Umbilical cord (tissue), 1 donor: ENCODE measurements at regions not wholly inside any gene's neighbourhood (a gene's known extent, or its start where the extent isn't known, plus 50 kb on each side); places are given as distances from the start of the nearest gene placed in this dataset.

Source experiments
- DNase-seq: peaks from one replicate; pipeline ENCODE4 v3.0.0-alpha.2; 2015; ENCODE audit warnings: low spot score

DNA sequence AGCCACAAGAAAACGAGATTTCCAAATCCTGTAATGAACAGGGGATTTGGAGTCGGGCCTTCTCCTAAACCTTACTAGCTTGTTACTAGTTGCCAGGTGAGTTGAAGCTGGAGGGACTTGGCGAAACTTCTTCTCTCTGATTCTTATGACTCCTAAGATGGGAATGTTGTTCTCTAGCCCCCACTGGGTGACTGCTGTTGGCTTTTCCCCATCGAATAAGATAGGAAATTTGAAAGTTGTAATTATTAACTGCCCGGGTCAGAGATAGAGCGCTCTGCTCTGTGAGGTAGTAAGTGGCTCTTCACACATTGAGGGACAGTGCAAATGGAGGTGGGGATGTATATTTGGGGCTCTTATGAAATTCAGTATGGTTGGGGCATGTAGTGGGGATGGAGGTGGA lies 111.2 kb upstream of the MBNL2 start:
- no peak for DNase-seq

DNA sequence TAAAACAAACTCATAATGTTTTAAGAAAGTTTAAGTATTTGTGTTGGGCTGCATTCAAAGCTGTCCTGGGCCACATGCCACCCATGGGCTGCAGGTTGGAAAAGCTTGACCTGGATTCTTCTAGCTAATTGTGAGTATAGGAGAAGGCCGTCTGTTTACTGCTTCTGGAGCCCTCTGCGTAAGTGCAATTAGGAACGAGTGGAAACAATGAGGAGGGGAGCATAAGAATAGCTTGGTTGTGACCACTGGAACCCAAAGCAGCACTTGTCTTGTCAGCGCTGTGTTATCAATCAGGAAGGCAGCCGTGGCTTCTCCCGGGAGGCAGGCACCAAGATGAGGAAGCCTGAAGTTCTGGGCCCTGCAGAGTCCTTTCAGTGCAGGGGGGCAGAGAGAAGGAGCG lies 110.4 kb upstream of the MBNL2 start:
- DNase-seq: no peak

DNA sequence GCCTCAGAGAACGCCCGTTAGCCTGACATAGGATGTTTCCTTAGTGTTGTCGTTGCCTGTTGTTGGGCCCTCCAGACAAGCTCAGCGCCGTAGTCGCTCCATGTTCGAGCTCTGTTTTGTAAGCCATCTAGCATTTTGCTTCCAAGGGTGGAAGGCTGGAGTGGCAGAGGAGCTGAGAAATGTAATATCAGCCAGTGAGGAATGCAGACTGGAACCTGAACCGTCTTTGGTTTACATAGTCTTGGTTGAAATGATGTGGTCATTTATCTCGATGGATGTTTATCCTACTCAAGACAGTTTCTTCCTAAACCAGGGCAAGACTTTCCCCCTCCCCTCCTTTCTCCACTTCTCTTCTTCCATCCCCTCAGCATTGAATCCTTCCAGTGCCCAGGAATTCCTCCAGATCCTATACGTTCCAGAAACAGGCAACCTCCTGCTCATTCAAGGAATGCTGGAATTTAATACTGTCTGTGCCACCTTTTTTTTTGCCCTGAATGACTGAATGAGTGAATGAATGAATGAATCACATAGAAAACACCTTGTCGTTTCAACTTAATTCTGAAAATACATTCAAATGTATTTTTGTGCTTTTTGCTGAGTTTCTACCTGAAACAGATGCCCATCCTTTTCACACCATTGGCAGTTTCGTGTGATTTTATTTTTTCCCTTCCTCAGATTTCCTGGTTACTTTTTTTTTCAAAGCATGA lies 109.5 kb upstream of the MBNL2 start:
- no peak for DNase-seq

DNA sequence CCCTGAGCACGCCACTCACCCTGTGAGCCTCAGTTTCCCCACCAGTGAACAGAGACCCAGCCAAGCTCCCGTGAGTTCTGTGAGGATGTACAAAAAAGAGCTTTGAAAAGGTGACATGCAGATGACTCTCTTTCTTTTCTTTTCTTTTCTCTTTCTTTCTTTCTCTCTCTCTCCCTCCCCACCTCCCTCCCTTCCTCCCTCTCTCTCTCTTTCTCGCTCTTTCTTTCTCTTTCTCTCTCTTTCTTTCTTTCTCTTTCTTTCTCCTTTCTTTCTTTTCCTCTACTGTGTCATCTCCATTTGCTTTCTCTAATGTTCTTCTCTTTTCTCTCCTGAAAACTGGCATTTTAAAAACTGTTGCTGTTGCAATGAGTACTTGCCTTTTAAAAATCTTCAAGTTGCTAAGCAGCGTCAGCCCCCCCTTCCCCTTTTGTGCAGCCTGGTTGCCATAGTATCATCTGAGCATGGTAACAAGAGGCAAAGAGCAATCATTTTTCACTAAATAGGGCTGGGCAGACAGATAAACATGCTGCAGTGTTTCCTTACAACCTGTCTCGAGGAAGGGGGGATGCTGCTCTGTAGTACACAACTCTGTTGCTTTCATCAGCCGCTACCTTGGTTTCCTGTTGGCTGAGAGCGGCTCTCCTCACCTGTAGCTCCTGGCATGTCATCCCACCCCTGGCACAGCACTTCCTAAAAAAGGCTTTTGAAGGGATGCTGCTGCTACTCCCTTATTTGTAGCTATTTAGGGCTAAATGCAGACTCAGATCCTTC lies 108.7 kb upstream of the MBNL2 start:
- peak; percentile 79 for DNase-seq

DNA sequence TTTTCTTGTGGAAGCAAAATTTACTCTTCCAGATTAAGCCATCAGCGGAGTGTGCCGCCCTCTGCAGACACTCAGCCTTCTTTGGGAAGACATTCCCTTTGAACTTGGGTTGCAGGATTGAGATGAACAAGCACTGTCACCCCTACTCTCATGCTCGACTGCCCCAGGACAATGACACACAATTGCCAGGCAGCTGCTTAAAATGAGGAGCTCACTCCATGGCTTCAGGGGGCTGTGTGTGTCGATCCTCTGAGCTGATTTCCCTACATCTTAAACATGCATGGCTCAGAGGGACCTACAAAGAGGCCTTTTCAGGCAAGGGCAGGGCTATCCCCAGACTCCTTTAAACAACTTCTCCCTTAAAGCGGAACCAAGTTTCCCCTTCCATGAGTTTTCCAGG lies 107.5 kb upstream of the MBNL2 start:
- no peak for DNase-seq

DNA sequence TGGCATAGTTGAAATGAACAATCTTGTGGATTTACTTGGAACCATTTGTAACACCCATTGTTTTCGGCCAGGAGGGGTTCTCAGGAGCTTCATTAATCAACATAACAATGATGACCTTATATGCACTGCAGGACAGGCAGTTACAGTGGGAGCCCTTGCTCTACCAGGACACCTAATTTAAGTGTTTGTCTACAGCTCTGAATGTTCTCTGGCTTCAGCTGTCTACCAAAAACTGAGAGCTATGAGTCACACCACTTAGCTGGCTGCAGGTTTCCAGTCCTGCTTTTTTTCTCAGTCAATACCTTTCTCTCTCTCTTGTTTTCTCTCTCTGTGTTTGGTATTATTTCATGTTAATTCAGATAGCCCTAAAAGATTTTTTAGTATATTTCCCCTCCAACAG lies 105.4 kb upstream of the MBNL2 start:
- peak; percentile 53 for DNase-seq

DNA sequence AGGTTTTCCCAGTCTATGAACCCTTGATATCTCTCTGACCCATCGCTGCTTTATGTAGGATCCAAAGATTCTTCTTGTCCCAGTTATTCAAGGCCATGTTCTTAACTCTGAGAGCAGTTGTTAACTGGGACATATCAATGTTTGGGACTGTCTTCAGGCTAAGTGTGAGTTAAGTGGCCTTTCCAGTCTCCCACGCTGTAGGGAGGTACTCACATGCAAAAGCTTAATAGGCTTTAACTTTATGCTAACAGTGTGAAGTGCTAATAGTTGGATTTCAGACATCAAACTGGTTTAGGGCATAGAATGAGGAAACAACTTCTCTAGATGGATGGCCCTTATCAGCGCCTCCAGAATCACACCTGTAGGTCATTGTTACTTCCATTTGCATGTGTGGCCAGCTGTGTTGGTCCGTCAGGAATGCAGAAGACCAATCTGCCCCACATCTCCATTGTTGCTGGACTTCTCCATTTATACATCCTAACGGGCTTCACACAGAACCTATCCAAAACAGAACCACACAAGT lies 104.7 kb upstream of the MBNL2 start:
- no peak for DNase-seq

DNA sequence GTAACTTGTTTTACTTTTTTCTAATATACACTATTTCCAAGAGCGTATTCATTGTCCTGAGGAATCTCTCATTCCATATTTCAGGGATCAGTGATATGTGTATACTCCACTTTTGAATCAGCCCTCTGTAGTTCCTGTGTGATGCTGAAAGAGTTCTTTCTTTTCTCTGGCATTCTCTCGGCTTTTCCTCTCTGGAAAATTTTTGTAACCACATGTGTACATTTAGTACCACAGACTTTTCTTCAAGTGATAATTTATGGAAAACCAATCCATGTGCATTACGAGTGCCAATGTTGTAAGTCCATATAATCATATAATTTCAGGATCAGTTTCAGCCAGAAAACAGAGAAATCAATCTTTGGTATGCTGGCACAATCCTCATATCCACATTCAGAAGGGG lies 102.2 kb upstream of the MBNL2 start:
- no peak for DNase-seq

DNA sequence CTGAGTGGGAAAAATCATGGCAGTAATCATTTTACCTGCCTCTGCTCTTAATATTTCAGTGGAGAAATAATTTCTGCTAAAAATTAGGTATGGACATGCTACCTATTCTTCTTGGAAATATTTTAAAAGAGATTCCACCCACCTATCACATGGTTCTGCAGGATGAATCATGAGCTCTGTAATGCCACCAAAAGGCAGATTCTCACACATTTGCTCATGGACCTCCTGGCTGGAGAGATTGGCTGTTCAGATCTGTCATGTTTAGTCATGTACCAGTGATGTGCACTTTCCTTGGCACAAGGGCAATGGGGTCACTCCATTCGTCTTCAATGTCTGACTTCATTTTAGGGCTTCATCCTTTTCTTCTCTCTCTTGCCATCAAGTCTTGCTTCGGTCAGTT lies 101.8 kb upstream of the MBNL2 start:
- no peak for DNase-seq

DNA sequence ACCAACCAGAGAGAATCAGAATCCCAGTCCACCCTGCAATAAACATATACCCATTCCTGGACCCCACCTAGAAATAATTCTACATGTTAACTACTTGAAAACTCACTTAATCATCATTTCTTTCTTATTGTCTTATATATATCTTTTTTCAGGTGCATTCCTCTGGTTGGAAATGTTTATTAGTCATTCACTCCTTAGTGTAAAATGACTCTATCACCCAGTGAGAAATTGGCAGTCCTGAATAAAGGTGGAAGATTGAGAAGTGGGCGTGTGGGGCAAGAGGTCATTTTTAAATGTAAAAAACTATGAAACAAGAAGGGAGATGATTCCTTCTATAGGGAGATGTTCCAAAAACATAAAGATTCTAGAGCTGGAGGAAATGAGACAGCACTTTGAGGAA lies 101.2 kb upstream of the MBNL2 start:
- DNase-seq: no peak

DNA sequence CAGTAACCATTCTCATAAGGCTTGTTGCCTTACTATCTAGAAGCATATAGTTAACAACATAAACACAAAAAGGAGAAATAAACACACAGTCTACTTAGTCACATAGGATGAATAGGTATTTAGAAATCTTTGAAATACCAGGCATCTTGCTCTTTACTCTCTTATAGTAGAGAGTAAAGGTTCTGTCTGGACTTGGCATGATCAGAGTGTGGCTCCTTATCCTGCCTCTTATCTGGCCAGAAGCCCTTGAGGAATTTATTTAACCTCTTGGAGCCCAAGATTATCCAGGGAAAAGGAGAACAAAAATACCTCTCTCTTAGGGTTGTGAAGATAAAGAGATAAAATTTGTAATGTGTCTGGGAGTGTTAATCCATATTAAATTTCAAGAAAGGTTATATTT lies 100.2 kb upstream of the MBNL2 start:
- DNase-seq: peak; percentile 77

DNA sequence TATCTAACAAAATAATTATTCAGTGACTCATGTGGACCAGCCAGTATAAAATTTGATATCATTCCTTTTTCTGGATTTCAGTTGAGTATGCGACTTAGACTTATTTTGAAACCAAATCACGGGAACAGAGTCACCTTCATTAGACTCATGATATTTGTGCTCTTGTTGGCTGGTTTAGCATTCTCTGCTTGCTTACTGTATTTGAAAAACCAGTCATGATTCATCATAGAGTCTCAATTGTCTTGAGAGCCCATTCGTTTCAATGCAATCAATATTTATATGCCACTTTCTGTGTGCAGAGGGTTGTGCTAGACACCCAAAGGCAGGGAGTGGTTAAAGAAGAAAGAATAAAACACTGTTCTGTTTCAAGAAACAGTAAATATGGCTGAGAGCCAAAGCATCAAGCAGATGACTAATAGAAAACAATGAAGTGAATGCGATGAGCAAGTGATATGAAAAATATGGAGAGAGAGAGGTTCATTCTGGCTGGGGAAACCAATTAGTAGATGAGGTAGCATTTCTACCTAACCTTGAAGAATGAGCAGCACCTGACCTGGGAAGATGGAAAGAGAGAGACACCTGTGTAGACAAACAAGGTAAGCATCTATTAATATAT lies 99.6 kb upstream of the MBNL2 start:
- DNase-seq: no peak

DNA sequence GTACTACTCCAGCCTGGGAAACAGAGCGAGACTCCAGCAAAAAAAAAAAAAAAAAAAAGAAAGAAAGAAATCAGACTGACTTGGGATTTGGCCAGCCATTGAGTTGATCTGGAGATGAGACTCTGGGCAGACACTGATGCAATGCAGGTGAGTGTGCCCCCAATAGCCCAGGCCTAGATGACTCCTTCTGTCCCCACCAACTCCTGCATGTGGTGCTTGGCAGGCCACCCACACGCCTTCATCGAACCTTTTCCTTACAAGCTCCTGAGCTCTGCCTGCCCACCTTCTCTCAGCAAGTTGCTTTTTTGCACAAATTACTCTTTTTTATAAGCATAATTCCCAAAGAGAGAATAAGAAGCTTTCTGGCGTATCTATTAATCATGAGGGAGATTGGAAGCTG lies 97.9 kb upstream of the MBNL2 start:
- DNase-seq: no peak

DNA sequence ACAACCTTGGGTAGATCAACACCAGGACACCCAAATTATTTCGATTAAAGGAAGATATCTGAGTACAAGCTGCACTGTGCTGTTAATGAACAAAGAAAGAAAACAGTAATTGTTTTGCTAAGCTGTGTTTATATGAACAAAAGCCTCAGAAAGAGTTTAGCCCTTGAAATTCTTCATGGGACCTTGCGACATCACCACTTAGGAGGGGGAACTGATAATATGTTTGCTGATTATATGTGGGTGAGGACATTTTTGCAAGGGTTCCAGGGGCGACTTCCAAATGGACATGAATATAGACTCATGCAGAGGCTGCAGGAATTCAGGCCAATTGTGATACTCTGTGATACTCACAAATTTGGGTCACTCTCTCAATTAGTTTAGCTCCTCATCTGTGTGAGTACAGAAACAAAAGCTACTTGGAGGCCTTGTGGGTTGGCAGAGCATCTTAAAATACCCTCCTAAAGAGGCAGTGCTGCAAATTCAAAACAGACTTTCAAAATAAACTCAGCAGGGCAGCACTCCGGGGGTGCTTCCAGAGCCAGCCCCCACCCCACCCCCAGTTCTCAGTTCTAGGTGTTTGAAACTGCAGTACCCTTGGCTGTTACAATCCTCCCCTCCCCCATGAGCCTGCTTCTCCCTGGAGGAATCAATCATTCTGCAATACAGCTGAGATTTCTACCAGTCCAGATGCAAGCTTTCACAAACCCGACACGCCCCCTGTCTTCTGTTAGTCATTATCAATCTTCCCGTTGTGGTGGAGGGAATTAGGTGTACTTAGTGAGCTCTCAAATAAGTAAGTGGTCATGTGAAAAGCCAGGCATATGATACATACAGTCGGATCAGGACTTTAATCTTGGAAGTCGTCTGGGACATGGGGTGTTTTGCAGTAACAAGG lies 97.0 kb upstream of the MBNL2 start:
- no peak for DNase-seq

DNA sequence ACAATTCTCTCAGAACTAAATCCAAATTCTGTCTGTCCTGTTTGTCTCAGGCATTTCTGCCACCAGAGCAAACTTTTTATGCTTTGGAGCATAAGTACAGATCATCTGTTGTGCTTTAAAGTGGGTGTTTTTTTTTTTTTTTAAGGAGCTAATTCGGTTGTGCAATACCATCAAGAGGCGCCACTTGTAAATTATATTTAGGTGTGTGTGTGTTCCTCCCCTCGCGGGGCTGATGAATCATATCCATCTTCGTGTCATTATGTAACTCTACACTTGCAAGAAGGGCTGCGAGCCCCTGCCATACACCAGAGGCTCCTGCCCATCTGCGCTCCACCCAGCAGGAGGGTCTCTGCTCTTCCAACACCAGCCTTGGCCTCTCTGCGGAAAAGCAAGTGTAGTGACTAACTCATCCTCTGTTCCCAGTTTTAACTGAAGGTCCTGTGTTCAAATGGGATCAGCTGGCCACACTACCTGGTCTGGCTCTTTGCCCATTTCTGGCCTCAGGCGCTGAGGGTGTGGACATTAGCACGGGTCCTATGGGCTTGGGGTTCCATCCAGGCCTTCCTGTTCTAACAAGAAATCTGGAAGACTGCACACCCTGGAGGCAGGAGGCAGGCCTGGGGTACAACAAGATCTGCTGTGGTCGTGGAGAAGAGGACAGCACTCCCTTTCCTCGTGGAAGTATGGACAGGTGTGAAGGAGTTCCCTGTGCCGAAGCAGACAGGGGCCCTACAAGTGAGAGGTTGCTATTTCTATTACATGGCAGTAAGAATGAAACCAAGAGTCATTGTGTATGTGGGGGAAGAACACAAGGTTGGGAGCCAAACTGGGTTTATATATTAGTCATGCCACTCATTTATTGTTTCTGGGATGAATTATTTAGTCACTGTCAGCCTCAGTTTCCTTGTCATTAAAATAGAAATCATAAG lies 96.1 kb upstream of the MBNL2 start:
- peak; percentile 98 for DNase-seq

DNA sequence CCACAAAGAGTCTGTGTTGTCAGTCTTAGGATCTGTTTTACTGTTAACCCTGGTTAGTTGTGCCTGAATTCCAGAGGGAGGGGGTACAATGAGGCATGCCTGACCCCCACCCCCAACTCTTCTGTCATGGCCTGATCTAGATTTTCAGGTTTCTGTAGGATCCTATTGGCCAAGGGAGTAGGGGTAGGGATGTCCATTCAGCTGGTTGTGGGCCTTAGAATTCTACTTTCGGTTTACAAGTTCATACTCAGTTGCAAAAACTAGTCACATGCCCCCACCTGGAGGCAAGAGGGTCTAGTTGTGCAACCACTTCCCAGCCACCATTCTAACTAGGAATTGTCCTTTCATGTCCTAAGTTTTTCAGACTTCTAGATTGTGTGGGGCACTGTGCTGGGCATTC lies 94.3 kb upstream of the MBNL2 start:
- no peak for DNase-seq

DNA sequence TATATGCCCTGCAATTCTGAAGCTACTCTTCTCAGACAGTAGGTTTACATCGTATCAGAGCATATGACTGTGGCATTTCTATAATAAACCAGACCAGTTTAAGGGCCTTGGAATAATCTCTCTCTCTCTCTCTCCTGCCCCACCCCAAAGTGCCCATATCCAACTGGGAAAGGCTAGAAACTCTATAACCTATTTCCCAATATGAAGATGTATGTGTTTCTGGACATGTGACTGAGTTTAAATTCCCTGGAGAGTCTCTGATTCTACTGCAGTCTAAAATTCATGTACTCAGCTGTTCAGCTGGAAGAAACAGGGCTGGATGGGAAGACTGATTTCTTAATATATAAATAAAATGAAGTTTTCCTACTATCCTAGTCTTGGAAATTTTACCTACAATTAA lies 91.9 kb upstream of the MBNL2 start:
- DNase-seq: peak; percentile 78

DNA sequence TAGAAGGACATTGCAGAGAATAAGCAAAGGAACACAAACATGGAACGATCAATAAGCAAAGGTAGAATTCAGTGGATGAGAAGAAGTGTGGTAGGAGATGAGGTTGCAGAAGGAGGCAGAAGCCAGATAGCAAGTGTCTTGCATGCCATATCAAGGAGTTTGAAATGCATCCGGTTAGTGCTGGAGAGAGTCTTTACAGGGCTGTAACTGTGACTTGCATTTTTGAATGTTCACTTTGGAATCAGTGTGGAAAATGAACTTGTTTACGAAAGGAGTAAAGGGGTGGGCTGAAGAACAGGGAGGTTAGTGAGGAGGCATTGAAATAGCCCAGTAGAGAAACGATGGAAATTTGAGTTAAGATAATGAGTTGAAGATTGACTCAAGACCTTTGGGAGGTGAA lies 90.7 kb upstream of the MBNL2 start:
- DNase-seq: no peak

DNA sequence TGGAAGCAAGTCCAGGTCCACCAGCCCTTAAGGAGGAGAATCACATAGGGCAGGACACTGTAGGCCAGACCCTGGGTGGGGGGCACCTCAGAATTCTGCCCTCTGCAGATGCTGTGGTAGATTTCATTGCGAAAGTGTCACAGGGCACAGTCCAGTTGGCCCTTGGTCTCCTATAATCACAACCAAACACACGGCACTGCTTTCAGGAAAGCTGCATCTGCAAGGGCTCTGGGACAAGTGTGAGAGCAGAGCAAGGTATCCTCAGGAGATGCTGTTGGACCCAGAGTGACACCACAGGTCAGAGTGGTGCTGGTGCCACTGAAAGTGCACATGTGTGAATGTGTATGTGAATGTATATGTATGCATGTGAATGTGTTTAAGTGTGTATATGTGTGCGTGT lies 88.6 kb upstream of the MBNL2 start:
- DNase-seq: no peak

DNA sequence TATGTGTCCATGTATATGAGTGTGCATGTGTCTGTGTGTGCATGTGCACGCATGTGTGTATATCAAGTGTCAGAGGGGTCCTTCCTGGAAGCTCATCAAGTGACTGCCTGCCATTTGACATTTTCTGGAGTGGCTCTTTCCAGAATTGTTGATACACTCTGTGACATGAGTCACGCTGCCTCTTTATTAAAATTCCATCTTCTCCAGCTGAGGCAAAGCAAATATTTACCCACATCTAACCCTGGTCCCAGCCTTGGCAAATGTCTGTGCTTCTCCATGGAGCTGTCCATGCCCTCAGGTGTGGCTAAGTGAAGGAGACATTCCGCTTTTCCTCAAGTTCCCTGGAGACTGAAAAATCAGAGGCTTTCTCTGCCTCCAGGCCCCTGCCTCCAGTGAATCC lies 88.2 kb upstream of the MBNL2 start:
- no peak for DNase-seq
